ENCODE measurements at regions not wholly inside any gene's neighbourhood (a gene's known extent, or its start where the extent isn't known, plus 50 kb on each side); places are given as distances from the start of the nearest gene placed in this dataset.

GRCh38 chr1:219304227-219305226 lies 130.8 kb downstream of the LYPLAL1 start:
- DNase-seq: no peak

DNA sequence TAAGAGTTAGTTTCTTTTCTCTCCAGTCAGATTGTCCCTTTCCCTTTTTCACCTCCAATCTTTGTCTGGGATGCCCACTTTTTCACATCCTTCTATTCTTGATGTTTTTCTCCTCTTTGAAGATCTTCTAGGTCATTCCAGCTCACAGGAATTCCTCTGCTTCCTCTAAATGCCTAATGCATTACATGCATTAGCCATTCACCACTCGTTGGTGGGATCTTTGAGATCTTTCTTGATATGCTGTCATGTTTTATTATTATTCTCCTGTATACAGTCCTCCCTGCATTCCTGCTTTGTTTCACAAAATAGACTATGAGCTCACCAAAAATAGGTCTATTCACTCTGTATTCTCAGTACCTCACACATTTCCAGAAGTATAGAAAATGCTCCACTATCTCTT lies 129.0 kb downstream of the LYPLAL1 start:
- DNase-seq: no peak

DNA sequence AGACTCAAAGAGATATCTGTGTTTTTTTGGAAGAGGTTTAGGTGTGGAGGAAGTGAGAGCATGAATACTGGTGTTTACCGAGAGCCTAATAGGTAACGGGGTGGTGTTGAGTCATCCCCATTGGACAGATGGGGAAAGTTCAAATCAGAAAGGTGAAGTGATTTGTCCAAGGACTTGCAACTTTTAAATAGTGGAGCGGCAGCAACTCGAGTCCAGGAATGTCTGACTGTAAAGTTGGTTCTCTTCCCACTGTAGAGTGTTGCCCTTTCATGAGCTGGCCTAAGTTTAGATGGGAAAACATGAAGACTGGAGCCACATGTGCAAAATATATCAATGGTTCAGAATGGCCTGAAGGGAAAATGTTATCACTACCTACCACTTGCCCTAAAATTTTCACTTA lies 125.7 kb downstream of the LYPLAL1 start:
- DNase-seq: no peak

DNA sequence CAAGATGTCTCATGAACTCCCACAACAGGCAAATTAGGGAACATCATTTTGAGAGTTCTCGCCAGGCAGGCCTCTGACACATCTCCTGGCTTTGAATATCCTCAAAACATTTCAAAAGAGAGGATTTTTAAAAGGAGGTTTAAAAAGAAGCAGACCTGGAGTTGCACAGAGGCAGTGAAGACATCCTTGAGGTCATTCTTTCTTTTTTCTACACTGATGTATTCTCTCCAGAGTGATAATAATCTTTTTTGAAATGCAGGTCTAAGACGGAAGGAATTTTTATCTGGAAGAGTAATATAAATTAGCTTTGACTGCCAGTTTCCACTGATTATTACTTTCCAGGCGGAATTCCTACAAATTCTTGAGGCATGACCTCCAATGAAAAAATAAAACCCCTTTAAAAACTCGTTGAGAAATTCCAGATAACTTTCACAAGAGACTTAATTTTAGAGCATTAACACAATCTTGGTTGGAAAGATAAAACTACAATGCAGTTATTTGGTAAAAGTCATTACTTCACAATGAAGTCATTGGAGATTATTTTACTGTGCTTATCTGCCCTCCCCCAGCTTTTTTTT lies 125.0 kb downstream of the LYPLAL1 start:
- DNase-seq: no peak

DNA sequence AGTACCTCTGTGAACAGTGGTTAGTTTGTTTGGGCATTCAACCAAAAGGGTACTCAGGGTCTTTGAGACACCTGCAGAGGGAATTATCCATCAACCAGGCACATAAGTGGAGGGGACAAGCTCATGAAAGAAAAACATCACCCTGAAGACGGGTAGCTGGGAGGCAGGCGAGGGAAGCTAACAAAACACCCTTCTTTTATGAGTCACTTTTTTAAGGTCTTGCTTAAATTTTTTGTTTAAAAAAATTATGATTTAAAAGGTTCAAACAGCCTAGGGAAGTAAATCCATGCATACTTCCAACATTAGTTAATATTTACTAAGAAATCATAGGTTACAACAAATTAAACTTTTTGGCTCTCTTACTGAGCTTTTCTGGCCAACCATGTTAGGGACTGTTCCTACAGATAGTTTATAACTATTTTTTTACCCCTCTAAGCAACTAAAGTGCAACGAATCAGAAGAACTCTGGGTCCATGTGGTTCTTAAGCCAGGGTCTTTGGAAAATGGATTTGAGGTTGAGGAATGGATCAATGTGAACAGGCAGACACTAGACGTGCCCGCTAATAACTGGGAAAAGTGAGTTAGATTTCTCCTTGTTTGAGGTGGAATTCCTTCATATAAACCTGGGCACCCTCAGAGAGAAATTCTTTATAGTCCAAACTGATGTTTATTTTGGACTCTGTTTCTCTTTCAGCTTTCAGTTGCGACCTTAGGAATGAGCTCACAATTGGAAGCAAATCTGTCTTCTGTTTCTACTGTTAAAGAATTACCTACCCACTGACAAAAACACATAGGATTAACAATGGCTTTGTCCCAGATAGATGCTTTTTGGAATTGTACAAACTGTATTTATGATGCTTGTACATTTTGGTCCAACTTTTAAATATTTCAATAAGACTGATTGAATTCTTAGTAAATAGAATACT lies 123.0 kb downstream of the LYPLAL1 start:
- no peak for DNase-seq

DNA sequence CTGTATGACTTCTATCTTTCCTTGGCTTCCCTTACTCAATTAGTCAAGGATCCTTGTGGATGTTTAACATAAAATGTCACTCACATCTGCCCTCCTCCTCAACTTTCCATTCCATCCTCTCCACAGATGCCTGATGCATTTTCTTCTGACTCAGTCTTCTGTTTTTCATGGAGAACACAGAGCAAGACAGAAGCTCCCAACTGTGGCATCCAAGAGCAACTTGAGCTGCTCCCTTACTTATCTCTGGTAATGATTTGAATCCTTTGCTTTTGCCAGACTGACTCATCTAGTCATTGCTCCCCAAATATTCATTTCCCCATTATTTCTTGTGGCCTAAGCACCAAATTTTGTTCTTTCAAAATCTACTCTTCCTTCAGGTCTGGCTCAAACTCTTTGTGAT lies 120.6 kb downstream of the LYPLAL1 start:
- DNase-seq: no peak

- no peak for DNase-seq
Measured at GRCh38 chr1:219293410-219293809, 119.7 kb downstream of the LYPLAL1 start.

DNA sequence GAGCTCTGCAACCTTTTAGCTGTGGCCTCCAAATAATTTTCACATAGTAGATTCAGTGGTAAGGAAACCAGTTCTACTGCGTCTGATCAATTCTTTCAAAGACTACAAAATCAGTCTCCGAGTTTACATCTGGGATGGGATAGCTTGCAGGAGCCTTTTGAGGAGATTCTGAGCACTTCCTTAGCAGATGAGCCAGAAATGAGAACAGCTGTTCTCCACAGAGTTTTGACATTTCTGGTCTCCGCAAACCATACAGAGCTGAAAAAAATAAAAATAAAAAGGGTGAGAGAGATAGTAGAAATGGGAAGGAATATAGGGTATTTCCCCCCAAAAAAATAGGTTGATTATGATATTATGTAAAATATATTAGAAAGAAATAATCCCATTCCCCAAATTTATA lies 119.3 kb downstream of the LYPLAL1 start:
- DNase-seq: no peak

DNA sequence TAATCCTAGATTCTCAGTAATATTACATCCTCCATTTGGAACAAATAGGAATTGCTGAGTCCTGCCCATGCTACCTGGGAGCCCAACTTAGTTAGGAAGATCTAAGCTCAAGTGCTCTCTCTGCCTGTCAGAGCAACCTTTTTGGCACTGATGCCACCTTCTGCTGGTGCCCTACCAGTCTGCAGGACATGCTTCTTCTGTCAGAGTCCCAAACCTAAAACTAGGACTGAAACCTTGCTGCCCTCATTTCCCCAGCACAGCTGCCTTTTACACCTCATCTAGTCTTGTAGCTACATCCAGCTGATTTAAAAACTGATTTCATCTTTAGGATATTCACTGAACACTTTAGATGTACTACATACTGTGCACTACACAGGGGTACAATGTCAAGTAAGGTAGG lies 118.7 kb downstream of the LYPLAL1 start:
- no peak for DNase-seq

- DNase-seq: no peak
Measured at GRCh38 chr1:219289171-219289570, 115.5 kb downstream of the LYPLAL1 start.

DNA sequence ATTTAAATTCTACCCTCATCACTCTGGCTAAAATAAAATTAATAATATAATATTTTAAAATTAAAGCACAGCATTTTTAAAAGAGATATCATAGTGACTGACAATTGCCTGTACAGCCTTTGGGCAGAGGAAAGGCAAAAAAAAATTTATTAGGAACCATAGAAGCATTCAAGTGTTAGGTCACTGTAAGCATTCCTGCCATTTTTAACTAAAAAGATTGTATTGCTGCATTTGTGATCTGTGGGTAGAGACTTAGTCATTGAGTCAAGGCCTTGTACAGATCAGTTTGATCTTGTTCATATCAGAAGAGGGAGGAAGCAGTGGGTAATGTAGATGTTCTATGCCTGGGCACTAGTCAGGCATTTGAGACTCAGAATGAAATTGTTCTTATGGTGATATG lies 109.9 kb downstream of the LYPLAL1 start:
- no peak for DNase-seq

DNA sequence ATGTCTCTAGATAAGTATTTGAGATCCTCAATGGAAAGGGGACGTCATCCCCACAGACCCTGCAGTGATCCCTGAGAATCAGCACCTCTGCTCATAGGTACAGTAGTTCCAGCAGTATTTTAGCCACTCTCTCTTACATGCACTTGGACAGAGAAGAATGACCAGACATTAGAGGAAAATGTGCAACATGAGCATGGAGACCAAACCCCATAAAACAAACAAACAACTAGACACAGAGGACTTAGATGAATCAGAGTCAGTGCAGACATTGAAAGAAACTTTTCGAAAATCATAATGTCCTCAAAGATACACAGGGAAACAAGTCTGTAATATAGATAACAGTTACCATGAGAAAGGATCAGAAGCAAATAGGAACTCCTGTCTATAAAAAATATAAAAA lies 108.2 kb downstream of the LYPLAL1 start:
- DNase-seq: no peak

DNA sequence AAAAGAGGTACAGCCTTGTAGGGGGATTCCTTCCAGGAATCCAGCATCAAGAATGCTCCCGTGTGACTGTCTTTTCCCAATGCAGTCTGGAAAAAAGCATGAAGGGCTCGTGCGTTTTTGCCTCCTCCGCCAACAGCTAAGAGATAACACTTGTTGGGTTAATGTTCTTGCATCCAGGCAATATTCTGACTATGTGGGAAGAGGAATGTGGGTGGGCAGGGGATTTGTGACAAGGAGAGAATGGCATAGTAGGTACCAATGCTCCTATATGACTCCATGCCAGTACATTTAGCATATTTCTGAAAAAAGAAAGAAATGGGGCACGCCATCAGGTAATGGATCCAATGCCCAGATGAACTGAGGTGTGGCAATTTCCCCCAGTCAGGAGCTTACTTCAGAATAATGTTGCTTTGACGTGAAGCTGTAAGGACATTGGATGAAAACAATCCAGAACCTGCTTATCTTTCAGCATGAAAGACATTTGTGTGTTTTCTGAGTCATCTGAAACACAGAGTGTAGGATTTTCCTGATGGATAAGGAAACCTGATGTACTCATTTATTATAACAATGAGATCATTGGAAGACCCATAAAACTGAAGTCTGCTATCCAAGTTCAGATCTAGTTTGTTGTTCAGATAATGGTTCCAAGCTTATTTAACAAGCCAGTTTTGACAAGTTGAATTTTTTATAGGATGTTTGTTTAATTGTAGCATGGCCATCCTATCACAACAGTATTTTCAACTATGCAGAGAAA lies 105.5 kb downstream of the LYPLAL1 start:
- DNase-seq: no peak

- no peak for DNase-seq
Measured at GRCh38 chr1:219278288-219278687, 104.6 kb downstream of the LYPLAL1 start.

DNA sequence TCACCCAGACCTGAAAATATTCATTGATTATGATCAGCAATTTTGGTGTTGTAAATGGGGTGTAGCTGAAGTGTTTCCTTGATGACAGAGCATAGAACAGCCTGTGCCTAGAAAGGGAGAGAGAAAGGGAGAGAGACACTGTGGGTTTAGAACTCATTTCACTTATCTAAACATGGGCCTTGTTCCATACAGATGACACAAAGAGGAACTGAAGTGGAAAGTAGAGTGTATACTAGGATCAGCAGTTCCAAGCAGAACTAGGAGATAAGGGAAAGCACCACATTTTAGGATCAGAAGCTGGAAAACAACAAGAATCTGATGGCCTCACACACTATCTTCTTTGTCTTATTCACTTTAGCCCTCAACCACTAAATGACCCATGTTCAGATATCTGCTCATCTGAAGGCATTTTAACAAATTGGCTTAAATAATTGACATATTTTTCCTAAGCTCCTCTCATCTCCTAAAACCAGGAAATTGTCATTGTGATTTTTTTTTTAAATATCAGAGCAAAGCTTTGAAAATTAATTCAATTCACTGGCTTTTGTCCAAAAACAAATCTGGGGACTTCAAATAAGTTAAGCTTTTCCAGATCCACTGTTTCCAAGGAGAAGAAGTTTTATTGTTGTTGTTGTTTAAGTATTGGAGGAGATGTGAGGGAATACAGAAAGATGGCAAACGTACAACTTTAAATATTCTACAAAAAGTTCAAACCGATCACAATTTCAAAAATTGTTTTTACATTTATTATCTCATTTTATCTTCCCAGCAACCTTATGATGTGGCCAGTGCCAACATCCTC lies 103.8 kb downstream of the LYPLAL1 start:
- DNase-seq: no peak

DNA sequence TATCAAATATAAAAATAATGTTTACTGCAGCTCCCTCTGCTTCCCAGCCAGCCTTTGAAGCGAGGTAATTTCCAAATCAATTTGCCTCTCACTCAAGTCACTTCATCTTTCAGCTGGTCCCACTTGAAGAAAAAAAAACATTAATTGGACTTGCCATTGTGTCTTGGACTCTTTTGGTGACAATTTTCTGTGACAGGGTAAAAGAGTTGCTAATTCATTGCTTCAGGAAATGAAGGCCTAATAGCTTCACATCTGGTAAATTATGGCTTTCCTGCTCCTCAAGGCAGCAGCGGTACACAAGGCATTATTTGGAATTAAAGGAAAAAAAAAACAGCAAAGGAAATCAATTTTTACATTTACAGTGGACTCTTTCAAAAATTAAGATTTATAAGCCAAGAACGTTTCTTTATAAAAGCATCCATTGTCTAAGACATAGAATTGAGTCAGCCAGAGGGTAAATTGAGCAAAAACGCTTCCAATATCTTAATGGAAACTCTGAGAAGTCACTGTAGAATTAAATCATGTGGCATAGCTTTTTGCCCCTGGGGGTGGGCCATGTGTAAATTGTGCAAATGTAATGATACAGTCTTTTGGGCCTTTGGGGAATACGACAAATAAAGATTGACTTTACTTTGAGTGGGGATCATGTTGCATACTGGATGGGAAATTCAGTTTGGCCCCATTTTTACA lies 102.5 kb downstream of the LYPLAL1 start:
- no peak for DNase-seq

DNA sequence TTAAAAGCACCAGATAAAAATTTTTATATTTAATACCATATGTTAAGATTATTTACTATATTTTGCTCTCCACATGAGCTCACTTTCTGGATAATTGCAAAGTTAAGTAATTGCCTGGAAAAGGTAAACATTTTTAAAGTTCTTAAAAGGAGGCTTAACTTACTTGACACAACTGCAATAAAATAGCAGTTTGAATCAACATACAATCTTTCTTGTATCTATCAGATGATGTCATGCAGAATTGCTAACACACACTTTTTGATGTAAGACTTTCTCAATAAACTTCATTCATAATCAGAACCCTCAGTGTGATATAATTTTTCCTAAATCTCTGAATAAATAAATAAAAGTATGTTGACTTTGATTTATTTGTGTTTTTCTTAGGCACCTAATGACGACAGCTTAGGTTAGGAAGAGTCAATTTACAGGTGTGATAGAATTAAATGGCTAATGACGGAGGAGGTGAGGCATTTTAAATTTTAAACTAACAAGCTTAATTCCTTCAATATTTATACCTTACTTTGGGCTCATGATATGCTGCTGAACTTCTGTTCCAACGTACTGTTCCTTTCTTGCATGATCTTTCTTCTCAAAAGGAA lies 99.5 kb downstream of the LYPLAL1 start:
- no peak for DNase-seq

GRCh38 chr1:219271818-219272535 lies 98.3 kb downstream of the LYPLAL1 start:
- DNase-seq: no peak

GRCh38 chr1:219269171-219269570 lies 95.5 kb downstream of the LYPLAL1 start:
- no peak for DNase-seq

DNA sequence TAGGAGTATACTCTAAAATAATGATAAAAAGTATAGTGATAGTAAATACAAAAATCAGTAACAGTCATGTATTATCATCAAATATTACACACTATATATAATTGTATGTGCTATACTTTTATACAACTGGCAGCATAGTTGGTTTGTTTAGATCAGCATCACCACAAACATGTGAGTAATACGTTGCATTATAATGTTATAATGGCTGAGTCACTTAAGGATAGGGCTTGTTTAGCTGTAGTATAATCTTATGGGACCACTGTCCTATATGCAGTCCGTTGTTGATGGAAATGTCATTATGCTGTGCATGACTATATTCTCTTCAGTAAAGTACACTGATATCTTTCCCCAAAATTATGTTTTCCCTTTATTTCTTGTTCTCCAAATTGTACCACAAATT lies 92.8 kb downstream of the LYPLAL1 start:
- DNase-seq: no peak
